GM18511 (cell line): ENCODE measurements at regions not wholly inside any gene's neighbourhood (a gene's known extent, or its start where the extent isn't known, plus 50 kb on each side); places are given as distances from the start of the nearest gene placed in this dataset.

Experiments
- ATAC-seq: cut with Tn5 transposase; IDR thresholded peaks from one replicate; pipeline ENCODE4 v1.9.1; 2021; ENCODE audit warnings: mild to moderate bottlenecking, moderate library complexity; ENCODE audit not compliant: unreplicated experiment

GRCh38 chr2:42888321-42889245 is 96.2 kb upstream of the HAAO start:
- ATAC-seq: no peak

- ATAC-seq: no peak
Observed at GRCh38 chr2:42886921-42887320, 94.5 kb upstream of the HAAO start.

- no peak for ATAC-seq
Observed at GRCh38 chr2:42882756-42883155, 90.4 kb upstream of the HAAO start.

- no peak for ATAC-seq
Observed at GRCh38 chr2:42881732-42882131, 89.3 kb upstream of the HAAO start.

- ATAC-seq: no peak
Observed at GRCh38 chr2:42880738-42881690, 88.6 kb upstream of the HAAO start.

- ATAC-seq: no peak
Observed at GRCh38 chr2:42879913-42880737, 87.7 kb upstream of the HAAO start.

- ATAC-seq: no peak
Observed at GRCh38 chr2:42879121-42879705, 86.8 kb upstream of the HAAO start.

GRCh38 chr2:42878581-42878980 is 86.2 kb upstream of the HAAO start:
- peak; percentile 95 for ATAC-seq

- ATAC-seq: no peak
Observed at GRCh38 chr2:42877936-42878335, 85.6 kb upstream of the HAAO start.

GRCh38 chr2:42877511-42877910 is 85.1 kb upstream of the HAAO start:
- no peak for ATAC-seq

- ATAC-seq: no peak
Observed at GRCh38 chr2:42876326-42876751, 84.0 kb upstream of the HAAO start.

GRCh38 chr2:42875880-42876279 is 83.5 kb upstream of the HAAO start:
- no peak for ATAC-seq

GRCh38 chr2:42874949-42875801 is 82.8 kb upstream of the HAAO start:
- ATAC-seq: no peak

- ATAC-seq: no peak
Observed at GRCh38 chr2:42872721-42873120, 80.3 kb upstream of the HAAO start.

- no peak for ATAC-seq
Observed at GRCh38 chr2:42871372-42871771, 79.0 kb upstream of the HAAO start.

- ATAC-seq: no peak
Observed at GRCh38 chr2:42868874-42869273, 76.5 kb upstream of the HAAO start.

- ATAC-seq: no peak
Observed at GRCh38 chr2:42868096-42868495, 75.7 kb upstream of the HAAO start.

- no peak for ATAC-seq
Observed at GRCh38 chr2:42867093-42868065, 75.0 kb upstream of the HAAO start.
